GM12891 (cell line): ENCODE measurements at regions not wholly inside any gene's neighbourhood (a gene's known extent, or its start where the extent isn't known, plus 50 kb on each side); places are given as distances from the start of the nearest gene placed in this dataset.

Experiments used
- DNase-seq: peaks from one replicate; pipeline ENCODE4 v3.0.0; 2011; ENCODE audit warnings: low spot score; ENCODE audit not compliant: insufficient read length
- FAIRE-seq: peaks from 2 replicates; lab custom pipeline; 2011; peaks lifted over from hg19 to GRCh38; lab: Jason Lieb, UNC
- PAX5 ChIP-seq: IDR thresholded peaks from 2 replicates; pipeline ENCODE4 v1.6.1; 2011; ENCODE audit warnings: low read length, moderate library complexity, mild to moderate bottlenecking; ENCODE audit not compliant: insufficient read depth, severe bottlenecking
- POLR2A ChIP-seq: IDR thresholded peaks from 2 replicates; pipeline ENCODE4 v1.6.1; 2011; ENCODE audit warnings: low read depth, low read length, control low read depth
- POLR2AphosphoS5 ChIP-seq: IDR thresholded peaks from 2 replicates; pipeline ENCODE4 v1.6.1; 2011; ENCODE audit warnings: low read depth, low read length, control low read depth
- POU2F2 ChIP-seq: IDR thresholded peaks from 2 replicates; pipeline ENCODE4 v1.6.1; 2011; ENCODE audit warnings: low read depth, mild to moderate bottlenecking, control low read depth, low read length, moderate library complexity
- SPI1 ChIP-seq: IDR thresholded peaks from 2 replicates; pipeline ENCODE4 v1.6.1; 2011; ENCODE audit warnings: low read depth, low read length, control low read depth
- TAF1 ChIP-seq: IDR thresholded peaks from 2 replicates; pipeline ENCODE4 v1.6.1; 2011; ENCODE audit warnings: low read depth, low read length, control low read depth

DNA sequence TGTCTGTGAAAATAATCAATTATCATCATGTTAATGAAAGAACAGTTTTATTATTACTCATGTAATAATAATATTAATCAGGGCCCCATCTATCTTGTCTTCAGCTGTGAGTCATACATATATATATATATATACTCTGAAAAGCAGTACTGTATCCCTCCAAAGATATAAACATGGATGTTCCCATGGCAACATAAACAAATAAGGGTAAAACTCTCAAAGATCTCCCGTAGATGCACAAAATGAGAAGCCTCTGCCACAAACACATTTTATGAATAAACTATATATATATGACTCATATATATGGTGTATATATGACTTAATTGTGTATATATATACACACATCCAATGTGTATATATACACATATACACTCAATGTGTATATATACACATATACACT lies 163.8 kb upstream of the ARHGEF26 start:
- TF ChIP-seq POLR2AphosphoS5, result no peak
- DNase-seq, result no peak
- FAIRE-seq, result no peak

DNA sequence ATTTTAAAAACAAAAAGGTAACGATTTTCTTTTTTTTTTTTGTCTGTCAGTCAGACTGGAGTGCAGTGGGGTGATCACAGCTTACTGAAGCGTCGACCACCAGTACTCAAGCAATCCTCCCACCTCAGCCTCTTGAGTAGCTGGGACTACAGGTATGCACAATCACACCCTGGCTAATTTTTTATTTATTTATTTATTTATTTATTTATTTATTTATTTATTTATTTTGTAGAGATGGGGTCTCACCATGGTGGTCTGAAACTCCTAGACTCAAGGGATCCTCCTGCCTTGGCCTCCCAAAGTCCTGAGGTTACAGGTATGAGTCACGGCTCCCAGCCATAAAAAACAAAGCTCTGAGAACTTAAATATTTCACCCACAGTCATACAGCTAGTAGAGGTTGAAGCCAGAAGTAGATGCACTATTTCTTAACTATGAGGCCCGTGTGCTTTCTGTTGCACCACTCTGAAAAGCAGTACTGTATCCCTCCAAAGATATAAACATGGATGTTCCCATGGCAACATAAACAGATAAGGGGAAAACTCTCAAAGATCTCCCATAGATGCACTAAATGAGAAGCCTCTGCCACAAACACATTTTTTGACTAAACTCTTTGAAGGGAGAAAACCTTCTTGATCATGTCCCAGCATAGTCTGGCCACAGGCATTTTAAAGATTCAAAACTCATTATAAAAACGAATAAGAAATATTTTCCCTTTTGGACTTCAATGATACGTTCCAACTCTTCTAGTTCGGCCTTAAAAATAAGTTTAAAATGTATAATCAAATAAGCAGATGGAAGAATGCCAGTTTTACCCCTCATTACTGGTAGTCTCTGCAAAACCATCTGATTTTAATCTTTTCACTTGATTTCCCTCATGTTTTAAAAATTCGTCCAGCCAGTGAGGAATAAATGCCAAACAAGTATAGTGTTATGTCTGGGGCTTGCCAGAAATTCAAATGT lies 162.3 kb upstream of the ARHGEF26 start:
- TF ChIP-seq TAF1 (no peak), PAX5 (no peak), POLR2AphosphoS5 (no peak), POLR2A (no peak), POU2F2 (no peak)
- no peak for DNase-seq
- FAIRE-seq, result no peak

DNA sequence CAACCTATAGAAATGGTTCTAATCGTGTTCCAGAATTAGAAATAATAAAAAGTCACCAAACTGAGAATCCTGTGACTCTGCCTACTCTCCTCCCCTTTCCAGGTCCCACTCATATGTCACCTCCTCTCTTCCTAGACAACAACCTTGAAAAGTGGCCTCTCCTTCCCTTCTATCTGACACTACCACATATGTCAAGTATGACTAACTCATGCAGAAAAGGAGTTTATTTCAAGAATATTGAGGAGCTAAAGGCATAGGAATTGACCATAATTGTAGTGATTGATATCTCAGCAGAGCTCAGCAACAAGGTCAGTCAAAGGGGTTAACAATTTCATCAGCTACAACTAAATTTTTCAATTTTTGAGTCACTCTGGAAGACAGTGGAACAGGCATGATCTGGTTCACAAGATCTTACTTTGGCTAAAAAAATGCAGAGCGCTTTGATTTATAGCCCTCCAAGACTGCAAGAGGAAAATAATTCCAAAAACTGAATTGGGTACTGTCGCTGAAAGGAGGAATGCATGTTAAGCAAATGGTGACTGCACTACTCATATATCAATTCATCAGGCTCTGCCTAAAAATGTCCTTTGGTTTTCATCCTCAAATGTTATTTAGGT lies 160.6 kb upstream of the ARHGEF26 start:
- TF ChIP-seq POLR2A, result no peak
- DNase-seq, result no peak
- FAIRE-seq, result no peak

DNA sequence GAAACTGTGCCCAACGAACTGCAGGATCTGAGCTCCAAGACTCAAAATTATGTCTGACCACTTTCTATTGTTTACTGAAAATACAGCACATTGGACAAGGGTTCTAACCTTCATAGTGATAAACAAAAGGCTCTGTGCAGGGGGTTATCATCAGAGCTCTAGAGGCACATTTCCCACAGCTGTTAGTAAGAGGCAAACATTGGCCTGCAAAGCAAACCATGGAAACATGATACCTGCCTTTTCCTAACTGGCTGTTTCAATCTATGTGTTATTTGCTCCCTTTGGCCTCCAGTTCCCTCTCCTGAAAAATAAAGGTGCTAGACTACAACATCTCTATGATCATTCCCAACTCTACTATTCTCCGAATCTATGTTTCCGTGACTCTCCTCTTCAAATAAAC lies 159.7 kb upstream of the ARHGEF26 start:
- DNase-seq (no peak), FAIRE-seq (no peak)
- no peak for TF ChIP-seq POLR2AphosphoS5
- no peak for TF ChIP-seq POLR2A
- no peak for TF ChIP-seq TAF1
- no peak for TF ChIP-seq PAX5
- no peak for TF ChIP-seq SPI1
- TF ChIP-seq POU2F2, result no peak

DNA sequence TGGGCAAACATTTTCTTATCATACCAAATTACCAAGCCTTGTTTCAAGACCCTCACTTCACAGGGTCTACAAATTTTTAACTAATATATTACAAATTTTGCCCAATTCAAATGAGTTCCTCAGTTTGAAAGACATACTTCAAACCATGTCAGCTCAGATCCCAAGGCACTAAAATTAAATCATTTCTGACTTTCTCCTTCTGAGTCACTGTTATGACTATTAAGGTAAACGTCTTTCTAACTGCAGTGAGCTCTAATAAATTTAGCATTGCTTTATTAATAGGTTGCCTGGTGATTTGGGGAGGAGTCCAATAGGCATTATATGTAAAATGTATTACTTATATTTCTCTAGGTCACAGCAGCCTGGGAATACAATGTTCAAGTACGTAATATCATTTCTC lies 158.2 kb upstream of the ARHGEF26 start:
- TF ChIP-seq POLR2AphosphoS5 (no peak), POLR2A (no peak), PAX5 (no peak), TAF1 (no peak), SPI1 (no peak), POU2F2 (no peak)
- no peak for FAIRE-seq
- DNase-seq, result no peak

DNA sequence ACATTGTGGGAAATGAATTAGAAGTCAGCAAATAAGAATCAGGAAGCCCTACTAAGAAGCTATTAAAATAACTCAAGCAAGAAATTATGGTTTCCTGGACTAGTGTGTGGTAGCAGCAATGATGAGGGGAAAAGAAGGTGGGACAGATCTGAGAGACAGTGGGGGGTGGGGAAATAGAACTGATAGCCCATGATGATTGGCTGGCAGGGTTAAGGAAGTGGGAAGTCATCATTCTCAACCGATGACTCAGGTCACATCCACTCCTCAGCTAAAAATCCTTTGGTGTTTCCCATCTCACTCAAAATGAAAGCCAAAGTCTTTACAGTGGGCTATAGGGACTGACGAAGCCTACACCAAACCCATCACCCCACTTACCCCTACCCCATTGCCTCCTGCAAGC lies 153.9 kb upstream of the ARHGEF26 start:
- DNase-seq, result no peak
- no peak for FAIRE-seq
- TF ChIP-seq PAX5 (no peak), SPI1 (peak; percentile 68)

DNA sequence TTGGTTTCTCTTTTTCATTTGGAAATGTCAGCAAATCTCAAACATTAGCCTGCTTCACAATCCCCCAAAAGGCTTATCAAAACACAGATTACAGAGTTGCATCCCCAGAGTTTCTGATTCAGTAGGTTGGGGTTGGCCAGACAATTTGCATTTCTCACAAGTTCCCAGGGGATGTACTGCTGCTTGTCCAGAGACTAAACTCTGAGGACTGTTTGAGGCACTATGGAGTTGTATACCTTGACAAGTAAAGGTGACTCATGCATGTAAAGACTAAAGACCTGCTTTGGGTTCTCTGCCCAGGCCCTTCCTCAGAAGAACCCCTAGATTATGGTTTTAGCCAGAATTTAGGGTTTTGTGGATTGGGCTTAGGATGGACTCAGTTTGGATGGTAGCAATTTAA lies 151.1 kb upstream of the ARHGEF26 start:
- no peak for DNase-seq
- no peak for TF ChIP-seq PAX5
- TF ChIP-seq POU2F2, result no peak
- no peak for TF ChIP-seq SPI1
- no peak for TF ChIP-seq POLR2AphosphoS5
- no peak for TF ChIP-seq POLR2A
- TF ChIP-seq TAF1, result no peak
- FAIRE-seq, result no peak

DNA sequence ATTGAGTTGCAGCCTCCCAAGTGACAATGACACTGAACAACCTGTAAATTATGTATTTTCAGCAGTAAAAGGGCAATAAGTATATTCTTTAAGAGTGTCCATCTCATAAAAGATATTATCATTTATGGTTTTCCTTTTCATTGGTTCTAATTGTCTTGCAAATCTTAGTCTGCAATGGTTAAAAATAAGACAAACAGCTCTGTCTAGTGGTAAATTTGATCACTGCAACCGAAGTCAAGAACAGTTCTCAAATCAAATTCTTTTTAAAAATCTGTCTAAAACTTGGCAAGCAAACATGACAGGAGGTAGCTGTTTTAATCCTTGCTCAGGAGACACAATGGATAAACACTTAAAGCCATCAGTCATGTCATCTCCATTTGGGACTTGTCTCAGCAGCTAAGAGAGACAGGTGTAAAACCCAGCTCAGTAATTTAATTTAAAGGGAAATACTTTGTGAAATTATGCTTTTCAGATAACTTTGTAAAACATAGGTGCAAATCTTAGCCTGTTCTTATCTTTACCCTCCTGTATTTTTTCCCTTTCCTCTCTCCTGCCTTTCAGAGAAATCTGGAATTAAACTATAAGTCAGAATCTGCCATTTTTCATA lies 150.3 kb upstream of the ARHGEF26 start:
- DNase-seq (no peak), FAIRE-seq (no peak)
- TF ChIP-seq POU2F2, result no peak
- TF ChIP-seq SPI1, result no peak
- no peak for TF ChIP-seq POLR2AphosphoS5

DNA sequence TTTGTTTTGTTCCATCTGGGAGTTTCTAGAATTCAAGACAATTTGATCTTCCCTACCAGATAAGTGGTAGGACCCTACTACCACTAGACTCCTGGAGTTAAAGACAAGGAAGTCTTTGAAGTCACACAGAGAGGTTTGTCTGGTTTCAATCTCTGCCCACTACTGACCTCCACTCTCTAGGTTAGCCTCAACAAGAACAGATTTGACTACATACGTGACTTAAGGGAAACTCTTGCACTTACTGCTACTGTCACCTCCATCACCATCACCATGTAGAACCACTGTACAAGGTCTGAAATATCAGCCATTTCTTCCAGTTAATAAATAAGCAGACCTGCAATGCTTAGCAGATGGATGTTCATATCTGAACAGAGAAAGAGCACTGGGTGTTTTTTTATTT lies 148.3 kb upstream of the ARHGEF26 start:
- no peak for TF ChIP-seq POLR2A
- no peak for TF ChIP-seq POU2F2
- no peak for TF ChIP-seq PAX5
- TF ChIP-seq TAF1, result no peak
- TF ChIP-seq POLR2AphosphoS5, result no peak
- TF ChIP-seq SPI1, result no peak
- FAIRE-seq (peak; percentile 66), DNase-seq (no peak)

DNA sequence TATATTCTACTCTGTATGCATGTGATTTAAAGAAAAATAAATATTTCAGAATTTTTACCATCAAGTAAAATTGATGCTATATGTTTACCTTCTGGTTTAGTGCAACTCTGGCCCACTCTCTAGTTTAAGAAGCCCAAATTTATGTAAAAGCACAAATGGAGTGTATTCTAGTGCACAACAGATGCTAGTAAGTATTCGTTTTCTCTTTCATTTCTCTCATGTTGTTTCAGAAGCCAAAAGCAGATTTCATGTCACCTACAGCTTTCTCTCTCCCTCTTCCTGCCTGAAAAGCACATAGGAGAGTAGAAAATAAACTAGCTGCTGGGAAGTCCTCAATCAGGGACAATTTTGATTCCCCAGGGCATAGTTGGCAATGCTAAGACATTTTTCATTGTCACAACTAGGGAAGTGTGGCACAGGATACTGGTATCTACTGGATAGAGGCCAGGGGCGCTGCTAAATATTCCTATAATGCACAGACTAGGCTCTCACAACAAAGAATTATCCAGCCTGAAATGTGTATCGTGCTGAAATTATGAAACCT lies 147.4 kb upstream of the ARHGEF26 start:
- no peak for DNase-seq
- peak; percentile 51 for FAIRE-seq
- TF ChIP-seq PAX5 (no peak), TAF1 (no peak)
